ENCODE measurements at regions not wholly inside any gene's neighbourhood (a gene's known extent, or its start where the extent isn't known, plus 50 kb on each side); places are given as distances from the start of the nearest gene placed in this dataset.
A peak's percentile ranks its signal among the peaks of the same experiment; 100 is the strongest.
"Not testable (repeated sequence)": the region's sequence is repeated elsewhere in the genome, so short reads cannot be mapped to it uniquely, and the experiment has no call there.

GRCh38 chrX:22520128-22520828, 247.6 kb downstream of the CBLL2 start:
- DNase-seq (ENCODE audit: extremely low spot score, insufficient read length, low read depth) (no peak), FAIRE-seq (no peak)

DNA sequence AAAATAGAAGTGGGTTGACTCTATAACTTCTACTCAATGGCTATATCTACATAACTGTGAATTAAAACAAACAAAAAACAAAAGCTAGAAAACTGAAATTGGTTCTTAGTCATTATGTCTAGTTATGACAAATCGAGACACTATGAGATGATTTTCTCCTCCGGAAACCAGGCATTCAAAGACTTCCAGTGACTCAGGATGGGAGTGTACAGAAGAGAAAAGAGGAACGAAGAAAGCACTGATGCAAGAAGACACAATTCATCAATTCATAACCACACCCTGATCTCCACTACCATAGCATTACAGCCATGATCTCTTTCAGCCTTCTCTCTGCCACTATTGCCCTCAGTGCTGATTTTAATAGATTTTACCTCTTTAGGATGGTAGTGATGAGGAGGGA, 253.6 kb downstream of the CBLL2 start:
- FAIRE-seq (peak; percentile 95), DNase-seq (ENCODE audit: extremely low spot score, insufficient read length, low read depth) (no peak)

GRCh38 chrX:22527302-22527701, 254.6 kb downstream of the CBLL2 start:
- DNase-seq (ENCODE audit: extremely low spot score, insufficient read length, low read depth) (no peak), FAIRE-seq (peak; percentile 61)

- no peak for FAIRE-seq
Measured at GRCh38 chrX:22533898-22534297, 261.2 kb downstream of the CBLL2 start.

GRCh38 chrX:22534643-22535042, 261.9 kb downstream of the CBLL2 start:
- no peak for FAIRE-seq

More at GRCh38 chrX:22533898-22534297, 261.2 kb downstream of the CBLL2 start:
- no peak for DNase-seq (ENCODE audit: extremely low spot score, insufficient read length, low read depth)

GRCh38 chrX:22536746-22537304, 264.1 kb downstream of the CBLL2 start:
- DNase-seq (ENCODE audit: extremely low spot score, insufficient read length, low read depth) = no peak
- no peak for FAIRE-seq

More at GRCh38 chrX:22534643-22535042, 261.9 kb downstream of the CBLL2 start:
- DNase-seq (ENCODE audit: extremely low spot score, insufficient read length, low read depth) = no peak

- FAIRE-seq (no peak), DNase-seq (ENCODE audit: extremely low spot score, insufficient read length, low read depth) (no peak)
Measured at GRCh38 chrX:22538580-22538979, 265.9 kb downstream of the CBLL2 start.

GRCh38 chrX:22541926-22542325, 269.2 kb downstream of the CBLL2 start:
- DNase-seq (ENCODE audit: extremely low spot score, insufficient read length, low read depth) (no peak), FAIRE-seq (peak; percentile 15)

DNA sequence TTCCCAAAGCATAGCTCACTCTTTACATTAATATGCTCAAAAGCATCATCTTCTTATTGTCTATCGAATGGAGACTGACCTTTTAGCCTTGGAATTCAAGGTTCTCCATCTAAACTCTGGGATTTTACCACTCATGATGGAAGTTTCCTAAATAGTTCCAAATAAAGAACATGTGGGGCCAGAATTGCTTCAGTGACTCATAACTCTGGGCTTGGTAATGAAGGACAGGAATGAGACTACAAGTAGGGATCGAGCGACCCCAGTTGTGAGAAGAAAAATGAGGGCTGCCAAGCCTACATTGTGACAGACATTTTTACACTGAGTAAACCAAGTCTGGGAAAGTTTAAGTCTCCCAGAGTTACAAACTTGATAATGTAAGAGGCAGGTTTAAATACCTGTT, 269.9 kb downstream of the CBLL2 start:
- FAIRE-seq (no peak), DNase-seq (ENCODE audit: extremely low spot score, insufficient read length, low read depth) (no peak)

- FAIRE-seq = no peak
- no peak for DNase-seq (ENCODE audit: extremely low spot score, insufficient read length, low read depth)
Measured at GRCh38 chrX:22559506-22559905, 286.8 kb downstream of the CBLL2 start.

- no peak for DNase-seq (ENCODE audit: extremely low spot score, insufficient read length, low read depth)
Measured at GRCh38 chrX:22575161-22575845, 302.6 kb downstream of the CBLL2 start.

GRCh38 chrX:22577181-22577580, 304.5 kb downstream of the CBLL2 start:
- no peak for DNase-seq (ENCODE audit: extremely low spot score, insufficient read length, low read depth)
- no peak for FAIRE-seq

More at GRCh38 chrX:22575161-22575845, 302.6 kb downstream of the CBLL2 start:
- FAIRE-seq = no peak

DNA sequence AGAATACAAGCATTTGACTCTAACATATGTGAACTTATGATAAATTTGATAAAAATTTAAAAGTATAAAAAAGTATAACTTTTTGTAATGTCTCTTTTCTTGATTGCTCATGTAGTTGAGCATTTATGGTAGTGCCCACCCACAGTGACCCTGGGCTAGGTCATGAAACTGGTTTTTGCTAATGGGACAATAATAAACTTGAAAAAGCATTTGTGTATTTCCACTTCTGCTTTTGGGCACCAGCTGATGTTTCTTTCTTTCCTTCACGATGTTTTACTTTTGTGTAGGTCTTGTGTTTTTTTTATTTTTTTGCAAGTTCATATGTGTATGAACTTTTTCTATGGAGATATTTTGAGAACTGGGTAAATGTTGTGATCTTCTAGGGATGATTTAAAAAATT, 313.1 kb downstream of the CBLL2 start:
- no peak for DNase-seq (ENCODE audit: extremely low spot score, insufficient read length, low read depth)
- no peak for FAIRE-seq

DNA sequence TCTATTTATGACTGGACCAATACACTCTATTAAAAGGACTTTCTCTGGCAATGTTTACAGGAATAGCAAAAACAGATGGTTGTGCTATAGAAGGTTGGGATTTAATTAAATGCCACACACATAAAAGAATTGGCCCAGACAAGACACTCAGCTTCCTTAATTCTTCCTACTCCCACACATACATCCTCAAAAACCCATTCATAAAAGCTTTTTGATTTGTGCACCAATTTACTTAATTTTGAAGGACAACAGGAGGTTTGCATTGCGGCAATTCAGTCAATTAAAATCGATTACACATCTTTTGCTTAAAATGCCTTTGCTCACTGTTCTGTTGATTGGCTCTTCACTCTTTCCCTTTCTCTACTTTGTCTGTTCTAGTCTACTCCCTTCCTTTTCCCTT, 317.1 kb downstream of the CBLL2 start:
- FAIRE-seq (no peak), DNase-seq (ENCODE audit: extremely low spot score, insufficient read length, low read depth) (no peak)

GRCh38 chrX:22594766-22595165, 322.1 kb downstream of the CBLL2 start:
- FAIRE-seq (no peak), DNase-seq (ENCODE audit: extremely low spot score, insufficient read length, low read depth) (no peak)

GRCh38 chrX:22603060-22603459, 330.3 kb downstream of the CBLL2 start:
- DNase-seq (ENCODE audit: extremely low spot score, insufficient read length, low read depth) (no peak), FAIRE-seq (no peak)

DNA sequence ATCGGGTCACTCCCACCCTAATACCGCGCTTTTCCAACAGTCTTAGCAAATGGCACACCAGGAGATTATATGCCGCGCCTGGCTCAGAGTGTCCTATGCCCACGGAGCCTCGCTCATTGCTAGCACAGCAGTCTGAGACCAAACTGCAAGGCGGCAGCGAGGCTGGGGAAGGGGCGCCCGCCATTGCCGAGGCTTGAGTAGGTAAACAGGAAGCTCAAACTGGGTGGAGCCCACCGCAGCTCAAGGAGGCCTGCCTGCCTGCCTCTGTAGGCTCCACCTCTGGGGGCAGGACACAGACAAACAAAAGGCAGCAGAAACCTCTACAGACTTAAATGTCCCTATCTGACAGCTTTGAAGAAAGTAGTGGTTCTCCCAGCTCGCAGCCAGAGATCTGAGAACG, 336.7 kb downstream of the CBLL2 start:
- not testable (repeated sequence) for FAIRE-seq

GRCh38 chrX:22616867-22617266, 344.2 kb downstream of the CBLL2 start:
- DNase-seq (ENCODE audit: extremely low spot score, insufficient read length, low read depth) = no peak
- FAIRE-seq = no peak

More for the DNA sequence above, 336.7 kb downstream of the CBLL2 start:
- DNase-seq (ENCODE audit: extremely low spot score, insufficient read length, low read depth) = not testable (repeated sequence)

- FAIRE-seq (no peak), DNase-seq (ENCODE audit: extremely low spot score, insufficient read length, low read depth) (no peak)
Measured at GRCh38 chrX:22627576-22627975, 354.9 kb downstream of the CBLL2 start.

- DNase-seq (ENCODE audit: extremely low spot score, insufficient read length, low read depth) (no peak), FAIRE-seq (no peak)
Measured at GRCh38 chrX:22628275-22628674, 355.6 kb downstream of the CBLL2 start.

DNA sequence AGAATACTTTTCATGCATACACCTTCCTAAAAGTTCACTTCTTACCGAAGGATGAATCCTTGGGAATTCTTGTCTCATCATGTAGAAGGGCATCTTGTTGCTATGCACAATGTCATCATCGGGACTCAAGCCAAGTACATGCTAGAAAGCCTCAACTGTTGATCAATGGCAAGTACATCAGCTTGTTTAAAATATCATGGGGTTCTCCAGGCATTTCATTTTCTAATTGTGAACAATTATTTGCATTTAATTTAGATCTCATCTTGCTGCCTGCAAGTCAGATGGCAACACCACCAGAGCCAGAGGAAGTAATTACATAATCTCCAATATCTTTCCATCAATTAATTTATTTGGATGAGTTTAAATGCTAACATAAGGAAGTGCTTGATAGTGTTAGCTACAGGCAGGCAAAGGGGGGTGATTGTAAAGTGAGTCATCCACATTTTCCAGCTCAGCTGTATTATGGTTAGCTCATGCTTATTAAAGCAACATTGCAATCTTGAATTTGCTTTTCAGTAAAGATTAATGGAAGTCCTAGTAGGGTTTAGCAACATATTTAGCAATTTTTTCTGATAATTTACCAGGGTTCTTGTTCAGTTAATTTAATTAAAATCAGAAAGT, 356.5 kb downstream of the CBLL2 start:
- FAIRE-seq (peak; percentile 52), DNase-seq (ENCODE audit: extremely low spot score, insufficient read length, low read depth) (no peak)

Measured in GM18507 (cell line).